WERI-Rb-1 (cell line): ENCODE measurements at regions not wholly inside any gene's neighbourhood (a gene's known extent, or its start where the extent isn't known, plus 50 kb on each side); places are given as distances from the start of the nearest gene placed in this dataset.
A peak's percentile ranks its signal among the peaks of the same experiment; 100 is the strongest.
"Not testable (repeated sequence)": the region's sequence is repeated elsewhere in the genome, so short reads cannot be mapped to it uniquely, and the experiment has no call there.

ENCODE experiments used
- DNase-seq: peaks from one replicate; pipeline ENCODE4 v3.0.0-alpha.2; 2020
- H3K27ac ChIP-seq: fragments of 250-450 bp; sonication (Bioruptor Pico); 2 replicates; pipeline ENCODE4 v1.5.1; 2020; ENCODE audit warnings: mild to moderate bottlenecking, moderate library complexity
- H3K27me3 ChIP-seq: fragments of 250-450 bp; sonication (Bioruptor Pico); 2 replicates; pipeline ENCODE4 v1.5.1; 2021; ENCODE audit warnings: mild to moderate bottlenecking, low read depth, moderate library complexity; ENCODE audit not compliant: insufficient read depth, severe bottlenecking
- H3K36me3 ChIP-seq: fragments of 250-450 bp; sonication (Bioruptor Pico); 2 replicates; pipeline ENCODE4 v1.5.1; 2020; ENCODE audit warnings: mild to moderate bottlenecking, moderate library complexity
- H3K4me3 ChIP-seq: 2 replicates; pipeline ENCODE4 v1.5.1; 2011; ENCODE audit warnings: low read depth, mild to moderate bottlenecking, control low read depth, low read length
- H3K9me3 ChIP-seq: fragments of 250-450 bp; sonication (Bioruptor Pico); 2 replicates; pipeline ENCODE4 v1.5.1; 2021; ENCODE audit warnings: mild to moderate bottlenecking, moderate library complexity; ENCODE audit not compliant: severe bottlenecking
- CTCF ChIP-seq: IDR thresholded peaks from 2 replicates; pipeline ENCODE4 v1.5.1; 2011; ENCODE audit warnings: low read depth, mild to moderate bottlenecking, control low read depth, inconsistent platforms, low read length

GRCh38 chr16:14384745-14385144 lies 245.3 kb downstream of the PARN start:
- Histone ChIP-seq H3K36me3 (no peaks in the 10 kb centered on the region), H3K4me3 (no peak overlapping the region), H3K27ac (no peak overlapping the region), H3K9me3 (no peaks in the 10 kb centered on the region), H3K27me3 (no peaks in the 10 kb centered on the region)
- TF ChIP-seq CTCF: no peak
- no peak for DNase-seq

GRCh38 chr16:14383844-14384243 lies 246.2 kb downstream of the PARN start:
- not testable (repeated sequence) for H3K27me3 ChIP-seq, H3K4me3 ChIP-seq, H3K36me3 ChIP-seq, DNase-seq, H3K27ac ChIP-seq, H3K9me3 ChIP-seq

DNA sequence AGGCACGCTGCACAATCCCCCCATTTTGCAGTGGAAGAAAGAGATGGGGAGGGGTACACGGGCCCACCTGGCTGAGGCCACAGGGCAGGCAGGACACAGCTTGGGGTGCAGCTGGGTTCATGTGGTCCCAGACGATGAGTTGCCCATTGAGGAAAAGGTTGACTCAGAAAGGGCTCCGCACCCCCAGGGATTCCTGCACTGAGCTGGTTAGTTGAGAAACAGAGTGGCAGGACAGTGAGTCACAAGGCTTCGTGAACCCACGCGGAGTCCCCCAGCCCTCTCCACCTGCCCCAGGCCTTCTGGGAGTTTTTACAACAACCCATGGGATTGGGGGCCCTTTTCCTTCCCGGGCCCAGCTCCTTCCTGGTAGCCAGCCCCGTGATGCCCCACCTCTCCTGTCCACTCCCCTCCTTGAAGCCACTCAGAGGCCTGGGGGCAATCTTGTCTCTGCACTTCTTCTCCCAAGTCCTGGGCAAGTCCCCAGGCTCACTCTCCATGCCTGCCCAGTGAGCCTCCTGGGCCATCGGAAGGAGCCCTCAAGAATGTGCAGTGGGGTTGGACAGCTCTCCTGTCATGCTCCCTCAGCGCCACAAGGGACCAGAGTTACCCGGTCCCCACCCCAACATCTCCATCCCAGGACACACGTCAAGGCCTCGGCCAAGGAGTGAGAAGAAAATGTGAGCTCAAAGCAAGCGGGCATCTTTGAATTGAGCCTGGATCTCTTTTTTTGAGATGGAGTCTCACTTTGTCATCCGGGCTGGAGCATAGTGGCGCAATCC lies 251.2 kb downstream of the PARN start:
- no peak overlapping the region for H3K4me3 ChIP-seq
- no peaks in the 10 kb centered on the region for H3K9me3 ChIP-seq
- TF ChIP-seq CTCF: peak; percentile 16; the same call in 1 of the 2 replicates
- H3K27me3 ChIP-seq: no peaks in the 10 kb centered on the region
- no peaks in the 10 kb centered on the region for H3K36me3 ChIP-seq
- DNase-seq: no peak
- H3K27ac ChIP-seq: no peak overlapping the region

- Histone ChIP-seq H3K27ac (no peak overlapping the region), H3K27me3 (no peaks in the 10 kb centered on the region), H3K9me3 (no peaks in the 10 kb centered on the region), H3K36me3 (no peaks in the 10 kb centered on the region), H3K4me3 (no peak overlapping the region)
- no peak for TF ChIP-seq CTCF
- DNase-seq: peak; percentile 22
Observed at GRCh38 chr16:14378131-14378551, 251.9 kb downstream of the PARN start.

GRCh38 chr16:14377326-14377725 lies 252.7 kb downstream of the PARN start:
- no peaks in the 10 kb centered on the region for H3K9me3 ChIP-seq
- no peaks in the 10 kb centered on the region for H3K36me3 ChIP-seq
- H3K27me3 ChIP-seq: no peaks in the 10 kb centered on the region
- H3K4me3 ChIP-seq: no peak overlapping the region
- DNase-seq: no peak
- no peak for TF ChIP-seq CTCF
- H3K27ac ChIP-seq: no peak overlapping the region

DNA sequence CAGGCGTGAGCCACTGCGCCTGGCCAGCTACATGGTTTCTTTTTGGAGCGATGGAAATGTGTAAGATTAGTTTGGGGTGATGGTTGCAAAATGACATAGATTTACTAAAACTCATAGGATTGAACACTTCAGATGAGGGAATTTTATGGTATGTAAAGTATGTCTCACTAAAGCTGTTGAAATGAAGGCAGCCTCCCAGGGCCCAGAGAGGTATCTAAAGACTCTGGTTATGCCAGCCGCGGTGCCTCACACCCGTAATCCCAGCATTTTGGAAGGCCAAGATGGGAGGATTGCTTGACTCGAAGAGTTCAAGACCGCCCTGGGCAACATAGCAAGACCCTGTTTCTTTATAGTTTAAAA lies 254.9 kb downstream of the PARN start:
- Histone ChIP-seq H3K27ac (no peak overlapping the region), H3K9me3 (no peaks in the 10 kb centered on the region), H3K27me3 (no peaks in the 10 kb centered on the region), H3K36me3 (no peaks in the 10 kb centered on the region), H3K4me3 (no peak overlapping the region)
- no peak for DNase-seq
- no peak for TF ChIP-seq CTCF
